ENCODE measurements at regions not wholly inside any gene's neighbourhood (a gene's known extent, or its start where the extent isn't known, plus 50 kb on each side); places are given as distances from the start of the nearest gene placed in this dataset.
"Not testable (repeated sequence)": the region's sequence is repeated elsewhere in the genome, so short reads cannot be mapped to it uniquely, and the experiment has no call there.

DNA sequence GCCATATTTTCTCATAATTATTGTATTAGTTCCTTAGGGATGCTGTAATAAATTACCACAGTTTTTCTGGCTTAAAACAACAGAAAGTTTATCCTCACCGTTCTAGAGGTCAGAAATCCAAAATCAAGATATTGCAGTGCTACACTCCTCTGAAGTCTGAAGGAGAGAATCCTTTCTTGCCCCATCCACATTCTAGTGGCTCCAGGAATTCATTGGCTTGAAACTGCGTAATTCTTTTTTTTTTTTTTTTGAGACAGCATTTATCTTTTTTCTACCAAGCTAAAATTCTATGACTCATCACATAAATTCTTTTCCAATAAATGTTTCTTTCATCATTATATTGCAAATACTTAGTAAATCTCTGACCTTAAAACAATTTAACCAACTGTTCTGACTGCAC, 451.0 kb upstream of the RGS18 start:
- TF ChIP-seq, protein P1, sequence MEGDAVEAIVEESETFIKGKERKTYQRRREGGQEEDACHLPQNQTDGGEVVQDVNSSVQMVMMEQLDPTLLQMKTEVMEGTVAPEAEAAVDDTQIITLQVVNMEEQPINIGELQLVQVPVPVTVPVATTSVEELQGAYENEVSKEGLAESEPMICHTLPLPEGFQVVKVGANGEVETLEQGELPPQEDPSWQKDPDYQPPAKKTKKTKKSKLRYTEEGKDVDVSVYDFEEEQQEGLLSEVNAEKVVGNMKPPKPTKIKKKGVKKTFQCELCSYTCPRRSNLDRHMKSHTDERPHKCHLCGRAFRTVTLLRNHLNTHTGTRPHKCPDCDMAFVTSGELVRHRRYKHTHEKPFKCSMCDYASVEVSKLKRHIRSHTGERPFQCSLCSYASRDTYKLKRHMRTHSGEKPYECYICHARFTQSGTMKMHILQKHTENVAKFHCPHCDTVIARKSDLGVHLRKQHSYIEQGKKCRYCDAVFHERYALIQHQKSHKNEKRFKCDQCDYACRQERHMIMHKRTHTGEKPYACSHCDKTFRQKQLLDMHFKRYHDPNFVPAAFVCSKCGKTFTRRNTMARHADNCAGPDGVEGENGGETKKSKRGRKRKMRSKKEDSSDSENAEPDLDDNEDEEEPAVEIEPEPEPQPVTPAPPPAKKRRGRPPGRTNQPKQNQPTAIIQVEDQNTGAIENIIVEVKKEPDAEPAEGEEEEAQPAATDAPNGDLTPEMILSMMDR (conservative IDR thresholded peaks at IDR 0.05; ENCODE audit: low read depth, low read length) = no peak
- H3K4me3 ChIP-seq (ENCODE audit: low read length) = no peak overlapping the region
- no peak for DNase-seq (ENCODE audit: low read depth)

DNA sequence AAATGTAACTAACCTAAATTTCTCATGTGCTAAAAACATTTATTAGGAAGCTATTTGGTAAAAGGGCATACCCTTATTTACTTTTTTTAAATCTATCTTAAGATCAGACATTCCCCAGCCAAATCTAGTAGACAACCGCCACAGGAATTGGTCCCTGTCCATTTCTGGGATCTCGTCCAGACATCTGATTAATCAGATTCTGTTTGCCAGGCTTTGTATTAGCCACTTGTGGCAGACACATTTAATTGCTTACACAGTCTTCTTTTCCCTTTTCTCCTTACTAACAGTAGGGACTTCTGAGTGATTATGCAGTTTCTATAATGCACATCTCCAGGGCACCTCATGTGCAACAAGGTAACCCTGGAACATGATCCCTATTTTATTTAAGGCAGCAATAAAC, 449.0 kb upstream of the RGS18 start:
- no peak overlapping the region for H3K4me3 ChIP-seq (ENCODE audit: low read length)
- TF ChIP-seq, protein P1 (conservative IDR thresholded peaks at IDR 0.05; ENCODE audit: low read depth, low read length) = no peak
- no peak for DNase-seq (ENCODE audit: low read depth)

DNA sequence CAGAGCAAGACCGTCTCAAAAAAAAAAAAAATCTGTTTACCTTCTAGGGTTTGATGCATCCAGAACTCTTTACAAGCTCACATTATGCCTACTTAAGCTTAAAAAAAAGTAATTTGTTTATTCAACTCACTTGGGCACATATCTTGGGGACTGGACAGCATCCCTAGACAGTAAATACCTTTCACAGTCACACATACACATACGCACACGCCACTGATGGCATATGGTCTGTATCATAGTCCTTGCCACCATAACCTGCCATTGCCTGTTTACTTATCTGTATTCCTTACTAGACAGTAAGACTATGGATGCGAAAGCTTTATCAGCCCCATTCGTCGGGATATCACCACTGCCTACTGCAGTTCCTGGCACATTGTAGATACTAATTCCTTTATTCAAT, 446.3 kb upstream of the RGS18 start:
- no peak for DNase-seq (ENCODE audit: low read depth)
- TF ChIP-seq, protein P1 (conservative IDR thresholded peaks at IDR 0.05; ENCODE audit: low read depth, low read length) = no peak
- H3K4me3 ChIP-seq (ENCODE audit: low read length) = no peak overlapping the region

DNA sequence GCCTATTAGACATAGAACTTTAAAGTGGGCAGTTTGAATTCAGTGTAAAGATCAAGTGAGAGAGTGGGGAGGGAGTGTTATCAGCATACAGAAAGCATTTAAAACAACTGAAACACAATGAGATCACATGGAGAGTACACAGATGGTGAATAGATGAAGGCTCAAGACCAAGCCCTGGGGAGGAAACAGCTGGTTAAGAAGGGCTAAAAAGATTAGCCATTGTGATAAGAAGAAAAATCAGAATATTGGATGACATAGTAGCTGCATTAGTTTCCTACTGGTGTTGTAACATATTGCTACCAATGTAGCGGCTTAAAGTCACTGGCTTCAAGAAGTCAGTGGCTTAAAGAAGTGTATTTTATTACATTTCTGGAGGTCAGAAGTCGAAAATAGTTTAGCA, 443.4 kb upstream of the RGS18 start:
- TF ChIP-seq, protein P1 (conservative IDR thresholded peaks at IDR 0.05; ENCODE audit: low read depth, low read length) = no peak
- H3K4me3 ChIP-seq (ENCODE audit: low read length) = no peak overlapping the region
- no peak for DNase-seq (ENCODE audit: low read depth)

DNA sequence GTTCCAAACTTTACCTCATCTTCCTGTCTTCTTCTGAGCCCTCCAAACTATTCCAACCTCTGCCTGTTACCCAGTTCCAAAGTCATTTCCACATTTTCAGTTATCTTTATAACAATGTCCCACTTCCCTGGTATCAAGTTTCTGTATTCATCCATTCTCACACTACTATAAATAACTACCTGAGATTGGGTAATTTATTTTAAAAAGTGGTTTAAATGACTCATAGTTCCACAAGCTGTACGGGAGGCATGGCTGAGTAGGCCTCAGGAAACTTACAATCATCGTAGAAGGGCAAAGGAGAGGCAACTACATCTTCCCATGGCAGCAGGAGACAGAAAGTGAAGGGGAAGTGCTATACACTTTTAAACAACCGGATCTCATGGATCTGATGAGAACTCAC, 428.5 kb upstream of the RGS18 start:
- TF ChIP-seq, protein P1 (conservative IDR thresholded peaks at IDR 0.05; ENCODE audit: low read depth, low read length) = no peak
- DNase-seq (ENCODE audit: low read depth) = no peak
- no peak overlapping the region for H3K4me3 ChIP-seq (ENCODE audit: low read length)

DNA sequence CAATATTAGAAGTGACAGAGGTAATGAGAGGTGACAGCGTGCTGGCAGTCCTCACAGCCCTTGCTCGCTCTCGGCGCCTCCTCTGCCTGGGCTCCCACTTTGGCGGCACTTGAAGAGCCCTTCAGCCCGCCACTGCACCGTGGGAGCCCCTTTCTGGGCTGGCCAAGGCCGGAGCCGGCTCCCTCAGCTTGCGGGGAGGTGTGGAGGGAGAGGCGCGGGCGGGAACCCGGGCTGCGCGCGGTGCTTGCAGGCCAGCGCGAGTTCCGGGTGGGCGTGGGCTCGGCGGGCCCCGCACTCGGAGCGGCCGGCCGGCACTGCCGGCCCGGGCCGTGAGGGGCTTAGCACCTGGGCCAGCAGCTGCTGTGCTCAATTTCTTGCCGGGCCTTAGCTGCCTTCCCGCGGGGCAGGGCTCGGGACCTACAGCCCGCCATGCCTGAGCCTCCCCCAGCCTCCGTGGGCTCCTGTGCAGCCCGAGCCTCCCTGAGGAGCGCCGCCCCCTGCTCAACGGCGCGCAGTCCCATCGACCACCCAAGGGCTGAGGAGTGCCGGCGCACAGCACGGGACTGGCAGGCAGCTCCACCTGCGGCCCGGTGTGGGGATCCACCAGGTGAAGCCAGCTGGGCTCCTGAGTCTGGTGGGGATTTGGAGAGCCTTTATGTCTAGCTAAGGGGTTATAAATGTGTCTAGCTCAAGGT, 426.5 kb upstream of the RGS18 start:
- DNase-seq (ENCODE audit: low read depth); H3K4me3 ChIP-seq (ENCODE audit: low read length): not testable (repeated sequence)

DNA sequence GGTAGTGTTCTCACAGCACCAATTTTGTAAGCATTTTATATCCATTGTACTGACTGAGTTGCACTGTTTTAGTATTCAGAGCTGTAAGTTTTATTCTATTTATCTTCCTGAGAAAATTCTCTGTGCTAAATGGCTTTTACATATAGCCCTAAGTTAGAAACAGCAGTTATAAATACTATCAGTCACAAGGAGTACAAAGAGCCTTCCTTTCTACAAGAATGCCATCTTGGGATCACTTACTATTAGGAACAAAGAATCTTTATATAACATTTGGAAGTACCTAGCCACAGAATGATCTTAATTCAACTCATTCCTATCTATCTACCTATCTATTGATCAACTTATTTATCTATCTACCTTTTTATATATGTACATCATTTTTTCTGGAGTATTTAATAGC, 423.9 kb upstream of the RGS18 start:
- DNase-seq (ENCODE audit: low read depth) = no peak
- TF ChIP-seq, protein P1 (conservative IDR thresholded peaks at IDR 0.05; ENCODE audit: low read depth, low read length) = no peak
- H3K4me3 ChIP-seq (ENCODE audit: low read length) = no peak overlapping the region
